ENCODE measurements at regions not wholly inside any gene's neighbourhood (a gene's known extent, or its start where the extent isn't known, plus 50 kb on each side); places are given as distances from the start of the nearest gene placed in this dataset.

GRCh38 chr14:25340882-25341281, 290.9 kb upstream of the STXBP6 start:
- TF ChIP-seq CTCF (IDR thresholded peaks at IDR 0.05) (no peak), POLR2A (IDR thresholded peaks at IDR 0.05) (no peak)

Measured in lower leg skin (tissue), 3 donors.